GM23248 (cell line): ENCODE measurements at regions not wholly inside any gene's neighbourhood (a gene's known extent, or its start where the extent isn't known, plus 50 kb on each side); places are given as distances from the start of the nearest gene placed in this dataset. TPM values are rescaled to one million over a fixed set of nuclear protein-coding genes. Genes with fewer than 3 reads are reported as not detected.

Source experiments
- DNase-seq: peaks from one replicate; pipeline ENCODE4 v3.0.0-alpha.2; 2015
- H2AFZ ChIP-seq: fragments of 200-600 bp; sonication (generic); 2 replicates; pipeline ENCODE4 v1.6.1; 2016; ENCODE audit warnings: antibody characterized with exemption
- H3F3A ChIP-seq: fragments of 200-600 bp; sonication (generic); 2 replicates; pipeline ENCODE4 v1.6.1; 2016; ENCODE audit warnings: mild to moderate bottlenecking, antibody characterized with exemption, mixed run types; ENCODE audit not compliant: insufficient read depth
- H3K27ac ChIP-seq: fragments of 200-600 bp; sonication (generic); 2 replicates; pipeline ENCODE4 v1.5.1; 2016; ENCODE audit warnings: mild to moderate bottlenecking
- H3K27me3 ChIP-seq: fragments of 200-600 bp; sonication (generic); replicated peaks from 2 replicates; pipeline ENCODE4 v1.6.1; 2016; ENCODE audit warnings: mild to moderate bottlenecking; ENCODE audit not compliant: insufficient read depth
- H3K36me3 ChIP-seq: fragments of 200-600 bp; sonication (generic); 2 replicates; pipeline ENCODE4 v1.6.1; 2016; ENCODE audit warnings: low read depth, mild to moderate bottlenecking
- H3K4me1 ChIP-seq: fragments of 200-600 bp; sonication (generic); 2 replicates; pipeline ENCODE4 v1.6.1; 2016; ENCODE audit warnings: mild to moderate bottlenecking; ENCODE audit not compliant: insufficient read depth
- H3K4me2 ChIP-seq: fragments of 200-600 bp; sonication (generic); one replicate; pipeline ENCODE4 v1.6.1; 2016; ENCODE audit warnings: mild to moderate bottlenecking; ENCODE audit not compliant: unreplicated experiment
- H3K4me3 ChIP-seq: fragments of 200-600 bp; sonication (generic); 2 replicates; pipeline ENCODE4 v1.5.1; 2016; ENCODE audit warnings: mild to moderate bottlenecking
- H3K79me2 ChIP-seq: fragments of 200-600 bp; sonication (generic); 2 replicates; pipeline ENCODE4 v1.6.1; 2016; ENCODE audit warnings: mild to moderate bottlenecking; ENCODE audit not compliant: insufficient read depth
- H3K9ac ChIP-seq: fragments of 200-600 bp; sonication (generic); 2 replicates; pipeline ENCODE4 v1.6.1; 2016; ENCODE audit warnings: mild to moderate bottlenecking
- H3K9me2 ChIP-seq: fragments of 200-600 bp; sonication (generic); 2 replicates; pipeline ENCODE4 v1.6.1; 2016; ENCODE audit warnings: mixed run types, mild to moderate bottlenecking, moderate library complexity; ENCODE audit not compliant: insufficient read depth
- H3K9me3 ChIP-seq: fragments of 200-600 bp; sonication (generic); one replicate; pipeline ENCODE4 v1.6.1; 2017; ENCODE audit warnings: low read depth
- H4K20me1 ChIP-seq: fragments of 200-600 bp; sonication (generic); 2 replicates; pipeline ENCODE4 v1.6.0; 2016; ENCODE audit not compliant: insufficient read depth
- EZH2 ChIP-seq: fragments of 200-600 bp; sonication (generic); IDR thresholded peaks from 2 replicates; pipeline ENCODE4 v1.6.1; 2018; ENCODE audit warnings: antibody characterized with exemption, mild to moderate bottlenecking; ENCODE audit not compliant: insufficient read depth, poor library complexity, severe bottlenecking
- EZH2phosphoT487 ChIP-seq: fragments of 200-600 bp; sonication (generic); IDR thresholded peaks from 2 replicates; pipeline ENCODE4 v1.6.1; 2018; ENCODE audit warnings: antibody characterized with exemption, moderate library complexity, mild to moderate bottlenecking, low read depth; ENCODE audit not compliant: insufficient read depth
- WGBS, 2 experiments: methylation state at CpG; one replicate each; pipeline ENCODE4 v1.1.6; 2015 to 2017; ENCODE audit warnings: low lambda C conversion rate in 2 of 2, low coverage in 1 of 2; ENCODE audit errors: missing lambda C conversion rate in 2 of 2; 5-methylcytosine and 5-hydroxymethylcytosine counted together
- in situ Hi-C: fragments of 300-500 bp; cut with MboI; formaldehyde crosslinking; loops from 2 replicates; pipeline ENCODE4 v1.15.0; 2020
- small RNA-seq: library from RNA; depleted of rRNA; stranded (forward); fragments of <200 nt; gene quantifications from one replicate; pipeline ENCODE3, GENCODE V24; 2014; ENCODE audit warnings: low read depth, low replicate concordance

DNA sequence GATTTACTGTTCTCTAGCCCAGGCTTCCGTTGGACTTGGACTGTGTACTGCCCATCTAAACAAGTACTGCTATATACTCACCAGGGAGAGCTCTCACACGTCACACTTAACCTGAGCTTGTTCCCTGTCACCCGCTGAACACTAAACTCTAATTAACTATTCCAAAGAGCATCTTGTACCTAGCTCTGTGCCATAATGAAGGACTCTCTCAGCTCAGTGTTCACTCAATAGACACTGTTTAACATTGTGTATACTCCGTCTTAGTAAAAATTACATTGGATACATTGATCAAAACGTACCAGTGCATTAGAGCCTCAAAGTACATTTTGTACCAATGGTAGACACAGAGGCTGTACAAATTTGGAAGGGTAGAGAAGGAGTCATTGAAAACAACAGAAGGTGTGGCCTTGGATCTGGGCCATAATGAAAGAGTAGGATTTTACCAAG lies 55.4 kb upstream of the EPHA7 start:
- H3K36me3 ChIP-seq = no peaks in the 10 kb centered on the region
- no peaks in the 10 kb centered on the region for H3K9me3 ChIP-seq
- H3K27ac ChIP-seq = no peak overlapping the region
- no peaks in the 10 kb centered on the region for H3K4me1 ChIP-seq
- H3K9me2 ChIP-seq = no peaks in the 10 kb centered on the region
- no peaks in the 10 kb centered on the region for H3K27me3 ChIP-seq
- H3K9ac ChIP-seq = no peak overlapping the region
- H2AFZ ChIP-seq = no peak overlapping the region
- H3F3A ChIP-seq = no peaks in the 10 kb centered on the region
- in situ Hi-C loops = no loop called here
- H3K4me2 ChIP-seq = no peak overlapping the region
- no peak for DNase-seq
- 20 to 25% methylated on average over 5 of the region's 5 CpGs for WGBS, 2 experiments
- H3K79me2 ChIP-seq = no peaks in the 10 kb centered on the region
- TF ChIP-seq EZH2 (no peak), EZH2phosphoT487 (no peak)
- H4K20me1 ChIP-seq = no peaks in the 10 kb centered on the region
- H3K4me3 ChIP-seq = no peak overlapping the region

DNA sequence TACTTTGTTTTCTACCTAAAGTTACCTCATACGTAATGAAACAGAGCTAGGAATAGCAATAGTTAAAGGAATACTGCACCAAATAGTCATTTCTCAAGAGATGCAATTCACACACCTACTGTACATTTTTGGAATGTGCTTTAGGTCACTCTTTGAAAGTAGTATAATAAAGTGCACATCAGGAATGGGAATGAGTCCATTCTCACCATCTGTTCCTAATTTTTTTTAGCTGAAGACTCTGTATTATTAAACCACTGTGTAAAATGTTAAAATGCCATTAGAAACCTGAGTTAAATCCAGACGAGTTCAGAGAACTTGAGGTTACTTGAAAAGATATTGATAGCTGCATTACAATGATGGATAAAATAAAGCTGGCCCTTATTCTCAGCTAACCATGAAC lies 51.9 kb upstream of the EPHA7 start:
- DNase-seq = no peak
- WGBS, 2 experiments = 21% methylated on average over 2 of the region's 2 CpGs
- TF ChIP-seq EZH2phosphoT487 (no peak), EZH2 (no peak)
- Histone ChIP-seq H3K9me2 (no peaks in the 10 kb centered on the region), H3K36me3 (no peaks in the 10 kb centered on the region), H3K27me3 (no peaks in the 10 kb centered on the region), H3K4me1 (no peaks in the 10 kb centered on the region), H3K4me2 (no peak overlapping the region), H3F3A (no peaks in the 10 kb centered on the region), H2AFZ (no peak overlapping the region), H3K9ac (no peak overlapping the region), H3K9me3 (no peaks in the 10 kb centered on the region), H3K27ac (no peak overlapping the region), H4K20me1 (no peaks in the 10 kb centered on the region), H3K79me2 (no peaks in the 10 kb centered on the region), H3K4me3 (no peak overlapping the region)
- in situ Hi-C loops = no loop called here

Small RNA genes lying in the stretch of these regions (small RNA-seq; reads per million reads assigned to genes)
- not detected for gene AL078595.1
- gene RF00425 = not detected
